NCI-H526 (cell line): ENCODE measurements at regions not wholly inside any gene's neighbourhood (a gene's known extent, or its start where the extent isn't known, plus 50 kb on each side); places are given as distances from the start of the nearest gene placed in this dataset.
"Not testable (repeated sequence)": the region's sequence is repeated elsewhere in the genome, so short reads cannot be mapped to it uniquely, and the experiment has no call there.

Source experiments
- DNase-seq, 2 experiments: peaks; one replicate each; lab custom pipeline; 2025; lab: John Stamatoyannopoulos, UW

GRCh38 chr16:8113843-8114242, 476.5 kb downstream of the TMEM114 start:
- DNase-seq: no peak

- no peak for DNase-seq
These were observed 479.5 kb downstream of the TMEM114 start for GRCh38 chr16:8110572-8111514.

GRCh38 chr16:8109510-8110369, 480.6 kb downstream of the TMEM114 start:
- no peak for DNase-seq

- DNase-seq: no peak
These were observed 481.3 kb downstream of the TMEM114 start for GRCh38 chr16:8108991-8109509.

GRCh38 chr16:8107296-8107695, 483.0 kb downstream of the TMEM114 start:
- no peak for DNase-seq

- no peak for DNase-seq
These were observed 486.5 kb downstream of the TMEM114 start for GRCh38 chr16:8103649-8104289.

- DNase-seq: no peak
These were observed 490.7 kb downstream of the TMEM114 start for GRCh38 chr16:8099586-8099985.

GRCh38 chr16:8098947-8099512, 491.3 kb downstream of the TMEM114 start:
- no peak for DNase-seq

GRCh38 chr16:8096211-8096610, 494.1 kb downstream of the TMEM114 start:
- no peak for DNase-seq

GRCh38 chr16:8094696-8095095, 495.6 kb downstream of the TMEM114 start:
- DNase-seq: no peak

- DNase-seq: no peak
These were observed 501.4 kb downstream of the TMEM114 start for GRCh38 chr16:8088820-8089338.

GRCh38 chr16:8087597-8088289, 502.6 kb downstream of the TMEM114 start:
- DNase-seq: no peak

- no peak for DNase-seq
These were observed 503.2 kb downstream of the TMEM114 start for GRCh38 chr16:8087146-8087545.

- no peak for DNase-seq
These were observed 505.4 kb downstream of the TMEM114 start for GRCh38 chr16:8084882-8085281.

GRCh38 chr16:8084302-8084701, 506.0 kb downstream of the TMEM114 start:
- DNase-seq: no peak

GRCh38 chr16:8083560-8083959, 506.8 kb downstream of the TMEM114 start:
- DNase-seq: no peak

- no peak for DNase-seq
These were observed 509.5 kb downstream of the TMEM114 start for GRCh38 chr16:8080817-8081216.

GRCh38 chr16:8075271-8075670, 515.0 kb downstream of the TMEM114 start:
- no peak for DNase-seq

- no peak for DNase-seq
These were observed 519.8 kb downstream of the TMEM114 start for GRCh38 chr16:8070506-8070905.

GRCh38 chr16:8068225-8068624, 522.1 kb downstream of the TMEM114 start:
- DNase-seq: not testable (repeated sequence)

GRCh38 chr16:8063159-8063558, 527.2 kb downstream of the TMEM114 start:
- DNase-seq: no peak
